RWPE1 (cell line): ENCODE measurements at regions not wholly inside any gene's neighbourhood (a gene's known extent, or its start where the extent isn't known, plus 50 kb on each side); places are given as distances from the start of the nearest gene placed in this dataset.

Experiments used
- CTCF ChIA-PET: fragments of 350-600 bp; sonication (Branson Sonifier 250); formaldehyde crosslinking; extraction: SDS; loops from one replicate; lab custom pipeline; 2021; lab: Yijun Ruan, JAX
- POLR2A ChIA-PET: fragments of 400-600 bp; formaldehyde crosslinking; extraction: SDS; loops from one replicate; lab custom pipeline; 2020; ENCODE audit warnings: antibody characterized with exemption; ENCODE audit not compliant: low non-redundant PET; lab: Yijun Ruan, JAX
- DNase-seq: peaks from one replicate; pipeline ENCODE4 v3.0.0; 2012; ENCODE audit warnings: low spot score
- H3K27ac ChIP-seq: fragments of 450-650 bp; 2 replicates; pipeline ENCODE4 v1.5.1; 2017
- CTCF ChIP-seq: fragments of 450-650 bp; conservative IDR thresholded peaks from 2 replicates; pipeline ENCODE4 v1.5.1; 2017; ENCODE audit warnings: low read depth, mild to moderate bottlenecking

GRCh38 chr12:114855678-114856077, 171.7 kb upstream of the TBX3 start:
- CTCF ChIA-PET: no interaction called here
- DNase-seq: no peak
- H3K27ac ChIP-seq: no peak overlapping the region
- POLR2A ChIA-PET: no interaction called here
- no peak for TF ChIP-seq CTCF

- no peak for TF ChIP-seq CTCF
- CTCF ChIA-PET: no interaction called here
- no peak for DNase-seq
- no peak overlapping the region for H3K27ac ChIP-seq
- POLR2A ChIA-PET: no interaction called here
Observed at GRCh38 chr12:114852976-114853529, 169.1 kb upstream of the TBX3 start.

- DNase-seq: no peak
- ChIA-PET CTCF (no interaction called here), POLR2A (no interaction called here)
Observed at GRCh38 chr12:114851981-114852380, 168.0 kb upstream of the TBX3 start.

GRCh38 chr12:114850661-114851275, 166.8 kb upstream of the TBX3 start:
- no peak overlapping the region for H3K27ac ChIP-seq
- no peak for TF ChIP-seq CTCF
- no peak for DNase-seq
- POLR2A ChIA-PET: no interaction called here
- CTCF ChIA-PET: interaction anchor here (0.6 kb wide), 1 partner anchor 984 kb away, joined by 3 read pairs; no protein-coding TSS in a partner anchor

More at GRCh38 chr12:114851981-114852380, 168.0 kb upstream of the TBX3 start:
- H3K27ac ChIP-seq: no peak overlapping the region
- TF ChIP-seq CTCF: no peak

- no peak for DNase-seq
- H3K27ac ChIP-seq: no peak overlapping the region
- POLR2A ChIA-PET: no interaction called here
- TF ChIP-seq CTCF: no peak
- CTCF ChIA-PET: no interaction called here
Observed at GRCh38 chr12:114848666-114849065, 164.7 kb upstream of the TBX3 start.

GRCh38 chr12:114847441-114848035, 163.6 kb upstream of the TBX3 start:
- CTCF ChIA-PET: no interaction called here
- TF ChIP-seq CTCF: no peak
- no peak overlapping the region for H3K27ac ChIP-seq
- no peak for DNase-seq
- POLR2A ChIA-PET: no interaction called here
